Left lung (tissue), 4 donors: ENCODE measurements at regions not wholly inside any gene's neighbourhood (a gene's known extent, or its start where the extent isn't known, plus 50 kb on each side); places are given as distances from the start of the nearest gene placed in this dataset.

Experiments
- ATAC-seq: fragments of 200-7000 bp; cut with Tn5 transposase; one replicate; pipeline ENCODE4 v1.9.1; 2020; ENCODE audit warnings: moderate library complexity
- DNase-seq, 4 donors: peaks; one replicate each; pipeline ENCODE4 v3.0.0-alpha.2; 2013 to 2020
- H3K27ac ChIP-seq, 2 donors: fragments of 200-600 bp; sonication (generic) in 1 of 2; one replicate each; pipeline versions ENCODE4 v1.5.0 to v1.8.0; 2020 to 2021
- H3K27me3 ChIP-seq, 2 donors: fragments of 200-600 bp; sonication (generic) in 1 of 2; one replicate each; pipeline versions ENCODE4 v1.5.0 to v1.8.0; 2020 to 2021
- H3K36me3 ChIP-seq, 2 donors: fragments of 200-600 bp; sonication (generic) in 1 of 2; one replicate each; pipeline versions ENCODE4 v1.5.0 to v1.8.0; 2020 to 2021
- H3K4me1 ChIP-seq, 2 donors: fragments of 200-600 bp; one replicate each; pipeline ENCODE4 v1.8.0; 2021
- H3K4me3 ChIP-seq, 2 donors: fragments of 200-600 bp; sonication (generic) in 1 of 2; one replicate each; pipeline versions ENCODE4 v1.5.0 to v1.8.0; 2020 to 2021; ENCODE audit warnings: mild to moderate bottlenecking in 1 of 2
- H3K9me3 ChIP-seq, 2 donors: fragments of 200-600 bp; sonication (generic) in 1 of 2; one replicate each; pipeline versions ENCODE4 v1.5.0 to v1.8.0; 2020 to 2021
- intact Hi-C, 2 donors: fragments of 100-400 bp; cut with DNase I; formaldehyde crosslinking; loops; one replicate each; pipeline versions ENCODE4 v1.11.2 to v1.14.2; 2022
- TF ChIP-seq, protein P1 (sequence below), 2 donors: fragments of 200-600 bp; sonication (generic) in 1 of 2; IDR thresholded peaks; one replicate each; pipeline versions ENCODE4 v1.5.0 to v1.8.0; 2021; ENCODE audit warnings: antibody characterized with exemption in 2 of 2
- donor health status: DM: no; HTN: yes; CAD: no.
- donor health status: DM: no; HTN: no; CAD: no.

DNA sequence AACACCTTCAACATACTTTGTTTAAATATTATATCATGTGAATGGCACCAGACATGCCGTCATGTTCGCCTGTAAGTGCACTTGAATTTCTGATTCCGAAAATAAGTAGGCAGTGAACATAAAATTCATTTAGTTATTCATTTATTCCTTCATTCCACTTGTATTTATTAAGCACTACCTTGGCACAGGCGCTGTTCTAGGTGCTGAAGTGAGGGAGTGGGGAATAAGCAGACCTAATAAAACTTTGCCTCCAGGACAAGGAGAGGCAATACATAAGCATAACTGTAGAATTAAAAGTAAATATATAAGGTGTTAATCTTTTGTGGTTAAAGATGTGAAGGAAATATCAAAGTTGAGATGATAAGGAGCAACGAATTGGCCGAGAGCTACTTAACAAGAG lies 297.4 kb downstream of the TENT4A start:
- TF ChIP-seq, protein P1, sequence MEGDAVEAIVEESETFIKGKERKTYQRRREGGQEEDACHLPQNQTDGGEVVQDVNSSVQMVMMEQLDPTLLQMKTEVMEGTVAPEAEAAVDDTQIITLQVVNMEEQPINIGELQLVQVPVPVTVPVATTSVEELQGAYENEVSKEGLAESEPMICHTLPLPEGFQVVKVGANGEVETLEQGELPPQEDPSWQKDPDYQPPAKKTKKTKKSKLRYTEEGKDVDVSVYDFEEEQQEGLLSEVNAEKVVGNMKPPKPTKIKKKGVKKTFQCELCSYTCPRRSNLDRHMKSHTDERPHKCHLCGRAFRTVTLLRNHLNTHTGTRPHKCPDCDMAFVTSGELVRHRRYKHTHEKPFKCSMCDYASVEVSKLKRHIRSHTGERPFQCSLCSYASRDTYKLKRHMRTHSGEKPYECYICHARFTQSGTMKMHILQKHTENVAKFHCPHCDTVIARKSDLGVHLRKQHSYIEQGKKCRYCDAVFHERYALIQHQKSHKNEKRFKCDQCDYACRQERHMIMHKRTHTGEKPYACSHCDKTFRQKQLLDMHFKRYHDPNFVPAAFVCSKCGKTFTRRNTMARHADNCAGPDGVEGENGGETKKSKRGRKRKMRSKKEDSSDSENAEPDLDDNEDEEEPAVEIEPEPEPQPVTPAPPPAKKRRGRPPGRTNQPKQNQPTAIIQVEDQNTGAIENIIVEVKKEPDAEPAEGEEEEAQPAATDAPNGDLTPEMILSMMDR (IDR thresholded peaks at IDR 0.05) = no peak
- Histone ChIP-seq H3K27ac (no peak overlapping the region), H3K4me1 (no peaks in the 10 kb centered on the region), H3K4me3 (no peak overlapping the region), H3K36me3 (no peaks in the 10 kb centered on the region), H3K9me3 (no peaks in the 10 kb centered on the region), H3K27me3 (no peaks in the 10 kb centered on the region)
- DNase-seq (peak in 1 of 4 donors; percentile 5), ATAC-seq (no peak)
- intact Hi-C loops = no loop called here

DNA sequence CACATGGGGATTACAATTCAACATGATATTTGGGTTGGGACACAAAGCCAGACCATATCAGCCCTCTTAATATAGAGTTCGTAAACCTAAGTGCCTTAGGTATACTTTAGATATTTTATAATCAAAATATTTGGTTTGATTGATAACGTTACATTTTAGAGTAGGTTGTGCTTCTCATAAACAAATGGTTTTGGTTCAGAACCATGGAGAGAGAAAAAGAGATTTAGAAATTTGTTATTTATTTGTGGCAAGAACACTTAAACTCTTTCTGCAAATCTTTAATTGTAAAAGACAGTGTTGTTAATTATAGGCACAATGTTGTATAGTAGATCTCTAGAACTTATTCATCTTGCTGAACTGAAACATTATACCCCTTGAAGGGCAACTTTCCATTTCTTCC lies 298.8 kb downstream of the TENT4A start:
- H3K4me1 ChIP-seq = no peaks in the 10 kb centered on the region
- H3K27me3 ChIP-seq = no peaks in the 10 kb centered on the region
- ATAC-seq (no peak), DNase-seq (no peak)
- TF ChIP-seq, protein P1 (IDR thresholded peaks at IDR 0.05) = no peak
- no peak overlapping the region for H3K4me3 ChIP-seq
- no peak overlapping the region for H3K27ac ChIP-seq
- no peaks in the 10 kb centered on the region for H3K9me3 ChIP-seq
- intact Hi-C loops = no loop called here
- no peaks in the 10 kb centered on the region for H3K36me3 ChIP-seq

DNA sequence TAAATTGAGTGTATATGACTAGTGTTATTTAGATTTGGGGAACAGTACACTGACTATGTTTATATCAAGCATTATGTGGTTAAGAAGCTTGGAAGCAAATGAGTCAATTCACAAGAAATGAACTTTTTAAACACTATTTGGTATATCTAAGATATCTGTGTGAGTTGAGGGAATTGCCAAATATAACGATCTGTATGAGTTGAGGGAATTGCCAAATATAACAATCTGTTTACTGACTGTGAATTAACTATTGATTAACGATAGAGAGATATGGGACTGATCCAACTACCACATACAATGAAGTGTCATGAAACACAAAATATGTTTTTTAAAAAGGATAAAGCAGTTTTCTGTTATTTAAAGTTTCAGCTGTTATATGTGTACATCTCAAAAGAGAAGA lies 301.4 kb downstream of the TENT4A start:
- no peaks in the 10 kb centered on the region for H3K36me3 ChIP-seq
- no peak for ATAC-seq
- no peak overlapping the region for H3K4me3 ChIP-seq
- H3K27me3 ChIP-seq = no peaks in the 10 kb centered on the region
- intact Hi-C loops = no loop called here
- TF ChIP-seq, protein P1 (IDR thresholded peaks at IDR 0.05) = no peak
- peaks cover 0 to 2% of the 10 kb centered on the region in 2 donors for H3K9me3 ChIP-seq
- DNase-seq = peak in 2 of 4 donors; percentile 45 to 69
- no peak overlapping the region for H3K27ac ChIP-seq
- H3K4me1 ChIP-seq = no peaks in the 10 kb centered on the region

DNA sequence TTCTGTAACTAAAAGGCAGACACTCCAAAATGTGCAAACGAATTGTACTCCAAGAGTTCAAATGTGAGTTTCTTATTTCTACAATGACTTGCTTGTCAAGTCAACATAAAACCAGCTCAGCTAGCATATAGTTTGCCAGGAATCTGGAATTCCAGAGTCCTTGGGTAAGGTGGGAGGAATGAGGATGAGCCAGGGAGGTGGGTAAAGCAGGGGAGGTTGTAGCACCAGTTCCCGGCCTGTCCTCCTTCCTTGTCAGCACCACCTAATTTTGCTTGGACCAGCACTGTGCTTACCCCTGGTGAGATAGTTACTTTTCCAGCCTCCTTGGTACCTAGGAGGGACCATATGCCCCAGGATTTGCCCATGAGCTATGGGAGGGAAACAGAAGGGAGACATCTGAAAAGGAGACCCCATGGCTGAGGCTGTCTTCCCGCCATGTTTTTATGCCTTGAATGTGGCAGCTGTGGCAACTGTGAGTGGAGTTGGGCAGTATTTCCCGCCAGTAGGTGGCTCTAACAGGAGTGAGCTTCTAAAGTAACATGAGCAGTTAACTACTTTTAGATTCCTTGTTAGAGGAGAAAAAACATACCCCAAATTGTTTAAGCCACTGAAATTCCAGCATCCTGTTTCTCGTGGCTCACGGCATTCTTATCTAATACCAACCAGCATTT lies 302.5 kb downstream of the TENT4A start:
- ATAC-seq (no peak), DNase-seq (no peak)
- no peaks in the 10 kb centered on the region for H3K27me3 ChIP-seq
- no peaks in the 10 kb centered on the region for H3K4me1 ChIP-seq
- peaks cover 0 to 9% of the 10 kb centered on the region in 2 donors for H3K9me3 ChIP-seq
- H3K36me3 ChIP-seq = no peaks in the 10 kb centered on the region
- H3K4me3 ChIP-seq = no peak overlapping the region
- TF ChIP-seq, protein P1 (IDR thresholded peaks at IDR 0.05) = no peak
- intact Hi-C loops = no loop called here
- no peak overlapping the region for H3K27ac ChIP-seq

DNA sequence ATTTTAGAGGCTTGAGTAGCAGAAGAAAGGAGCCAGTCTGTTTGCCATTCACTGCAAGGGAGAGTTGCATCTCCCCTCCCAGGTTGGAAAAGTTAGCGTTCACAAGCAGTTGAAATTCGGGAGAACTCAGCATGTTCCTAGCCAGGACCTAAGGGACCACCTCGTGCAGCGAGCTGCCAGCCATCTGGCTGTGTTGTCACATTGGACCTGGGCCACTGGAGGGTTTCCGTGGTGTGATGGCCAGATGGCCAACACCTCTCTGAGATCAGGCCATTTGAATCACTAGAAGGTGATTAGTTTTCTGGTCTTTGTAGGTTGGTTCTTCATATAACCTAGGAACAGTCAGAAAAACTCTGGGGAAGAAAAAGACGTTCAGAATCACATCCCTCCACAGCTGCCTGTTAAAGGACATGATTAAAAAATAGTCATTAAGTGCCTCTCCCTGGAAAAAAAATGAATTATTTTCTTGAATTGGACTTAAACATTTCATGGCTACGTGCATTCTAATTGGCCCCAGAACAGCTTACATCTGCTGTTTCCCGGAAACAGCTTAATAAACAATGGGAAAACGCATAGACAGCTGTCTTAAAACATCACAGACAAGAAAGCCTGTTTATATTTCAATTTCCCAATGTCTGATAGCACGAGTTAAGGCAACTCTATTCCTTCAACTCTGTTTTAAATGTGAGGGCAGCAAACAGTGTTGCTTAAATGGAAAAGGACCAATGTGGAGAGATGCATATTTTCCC lies 303.9 kb downstream of the TENT4A start:
- peak in 3 of 4 donors; percentile 46 to 57 (median 50) for DNase-seq
- intact Hi-C loops = no loop called here
- ATAC-seq = no peak
- Histone ChIP-seq H3K36me3 (no peaks in the 10 kb centered on the region), H3K4me1 (no peaks in the 10 kb centered on the region), H3K9me3 (peaks cover 0 to 23% of the 10 kb centered on the region in 2 donors), H3K4me3 (no peak overlapping the region), H3K27ac (no peak overlapping the region), H3K27me3 (no peaks in the 10 kb centered on the region)
- TF ChIP-seq, protein P1 (IDR thresholded peaks at IDR 0.05) = no peak
